ENCODE measurements at regions not wholly inside any gene's neighbourhood (a gene's known extent, or its start where the extent isn't known, plus 50 kb on each side); places are given as distances from the start of the nearest gene placed in this dataset.

- WGBS, 2 donors (ENCODE audit: low coverage in 1 of 2): 52 to 58% methylated on average over 2 to 4 of the region's 4 CpGs
- H3K27me3 ChIP-seq: no peaks in the 10 kb centered on the region
- no peaks in the 10 kb centered on the region for H3K4me1 ChIP-seq
- no peak for ATAC-seq
- H3K9me3 ChIP-seq: no peaks in the 10 kb centered on the region
- H3K36me3 ChIP-seq: no peaks in the 10 kb centered on the region
- H3K4me3 ChIP-seq: no peak overlapping the region
- TF ChIP-seq EP300 (IDR thresholded peaks at IDR 0.05): no peak
- no peak overlapping the region for H3K27ac ChIP-seq
Observed at GRCh38 chr18:73212442-73212841, 344.7 kb upstream of the NETO1 start.

GRCh38 chr18:73201940-73202339 lies 334.2 kb upstream of the NETO1 start:
- Histone ChIP-seq H3K36me3 (no peaks in the 10 kb centered on the region), H3K4me1 (no peaks in the 10 kb centered on the region), H3K9me3 (no peaks in the 10 kb centered on the region), H3K4me3 (no peak overlapping the region), H3K27me3 (no peaks in the 10 kb centered on the region), H3K27ac (no peak overlapping the region)
- TF ChIP-seq EP300 (IDR thresholded peaks at IDR 0.05) (no peak), POLR2AphosphoS5 (IDR thresholded peaks at IDR 0.05) (no peak), CTCF (IDR thresholded peaks at IDR 0.05) (no peak), POLR2A (IDR thresholded peaks at IDR 0.05) (no peak)
- WGBS, 2 donors (ENCODE audit: low coverage in 1 of 2): 63 to 69% methylated on average over 3 of the region's 6 CpGs
- no peak for ATAC-seq

- ATAC-seq: no peak
- no peak overlapping the region for H3K27ac ChIP-seq
- no peaks in the 10 kb centered on the region for H3K9me3 ChIP-seq
- H3K4me3 ChIP-seq: no peak overlapping the region
- no peaks in the 10 kb centered on the region for H3K36me3 ChIP-seq
- H3K4me1 ChIP-seq: no peaks in the 10 kb centered on the region
- TF ChIP-seq CTCF (IDR thresholded peaks at IDR 0.05): no peak
- no peak for TF ChIP-seq POLR2AphosphoS5 (IDR thresholded peaks at IDR 0.05)
- TF ChIP-seq EP300 (IDR thresholded peaks at IDR 0.05): no peak
- TF ChIP-seq POLR2A (IDR thresholded peaks at IDR 0.05): no peak
- WGBS, 2 donors (ENCODE audit: low coverage in 1 of 2): 43 to 57% methylated on average over 1 of the region's 1 CpG
- H3K27me3 ChIP-seq: no peaks in the 10 kb centered on the region
Observed at GRCh38 chr18:73199151-73199550, 331.4 kb upstream of the NETO1 start.

- H3K27me3 ChIP-seq: no peaks in the 10 kb centered on the region
- H3K4me3 ChIP-seq: no peak overlapping the region
- H3K9me3 ChIP-seq: no peaks in the 10 kb centered on the region
- no peak for ATAC-seq
- H3K36me3 ChIP-seq: no peaks in the 10 kb centered on the region
- no peaks in the 10 kb centered on the region for H3K4me1 ChIP-seq
- 67 to 79% methylated on average over 3 of the region's 3 CpGs for WGBS, 2 donors (ENCODE audit: low coverage in 1 of 2)
- H3K27ac ChIP-seq: no peak overlapping the region
- TF ChIP-seq POLR2AphosphoS5 (IDR thresholded peaks at IDR 0.05): no peak
- TF ChIP-seq EP300 (IDR thresholded peaks at IDR 0.05): no peak
- no peak for TF ChIP-seq POLR2A (IDR thresholded peaks at IDR 0.05)
- TF ChIP-seq CTCF (IDR thresholded peaks at IDR 0.05): no peak
Observed at GRCh38 chr18:73189718-73190117, 321.9 kb upstream of the NETO1 start.

GRCh38 chr18:73168236-73168635 lies 300.4 kb upstream of the NETO1 start:
- H3K4me1 ChIP-seq: no peaks in the 10 kb centered on the region
- TF ChIP-seq CTCF (IDR thresholded peaks at IDR 0.05): no peak
- no peak for TF ChIP-seq POLR2A (IDR thresholded peaks at IDR 0.05)
- no peak for TF ChIP-seq POLR2AphosphoS5 (IDR thresholded peaks at IDR 0.05)
- no peak for TF ChIP-seq EP300 (IDR thresholded peaks at IDR 0.05)
- no peak overlapping the region for H3K27ac ChIP-seq
- ATAC-seq: no peak
- no peak overlapping the region for H3K4me3 ChIP-seq
- no peaks in the 10 kb centered on the region for H3K36me3 ChIP-seq
- H3K27me3 ChIP-seq: no peaks in the 10 kb centered on the region
- H3K9me3 ChIP-seq: peaks cover 0 to 4% (median 0%) of the 10 kb centered on the region in 3 donors
- 37 to 52% methylated on average over 3 to 4 of the region's 4 CpGs for WGBS, 2 donors (ENCODE audit: low coverage in 1 of 2)

Data from gastroesophageal sphincter (tissue), 4 donors.